ENCODE measurements at regions not wholly inside any gene's neighbourhood (a gene's known extent, or its start where the extent isn't known, plus 50 kb on each side); places are given as distances from the start of the nearest gene placed in this dataset.

DNA sequence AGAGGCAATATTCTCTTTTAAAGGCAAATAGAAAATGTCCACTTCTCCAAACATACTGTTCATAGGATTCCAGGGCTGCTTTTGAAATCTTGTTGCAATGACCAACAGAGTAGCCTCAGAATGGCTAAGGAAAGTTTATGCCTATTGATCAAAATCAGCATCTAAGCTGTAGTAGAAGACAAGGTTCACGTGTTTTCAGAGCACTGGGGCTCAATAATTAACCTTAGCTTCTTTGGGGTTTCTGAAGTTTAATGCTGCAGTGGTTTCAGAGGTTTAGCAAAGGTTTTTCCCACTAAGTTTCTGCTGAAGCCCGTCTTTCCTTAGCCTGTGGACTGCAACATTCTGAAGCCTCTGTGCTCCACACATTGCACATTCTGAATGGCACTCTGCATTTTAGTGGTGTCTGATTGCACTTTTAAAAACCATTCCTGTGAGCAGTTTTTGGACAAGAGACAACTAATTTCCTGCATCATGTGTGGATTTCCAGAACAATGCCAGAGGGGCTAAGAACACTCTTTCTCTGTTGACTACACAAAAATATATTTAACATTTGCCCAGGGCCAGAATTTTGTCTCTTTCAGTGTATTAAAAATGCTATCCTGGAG, 342.5 kb downstream of the PTEN start:
- Histone ChIP-seq H3K27me3 (ENCODE audit: control insufficient read depth, low read length) (no peaks in the 10 kb centered on the region), H3K9me3 (ENCODE audit: control insufficient read depth, insufficient read depth, low read length) (no peaks in the 10 kb centered on the region), H3F3A (ENCODE audit: control insufficient read depth, insufficient read depth) (no peaks in the 10 kb centered on the region), H3K4me2 (ENCODE audit: low read length) (no peak overlapping the region), H3K4me3 (ENCODE audit: low read length) (no peak overlapping the region), H3K36me3 (ENCODE audit: control insufficient read depth, low read length) (no peaks in the 10 kb centered on the region), H3K9me2 (replicated peaks; ENCODE audit: control insufficient read depth, low read length) (no peaks in the 10 kb centered on the region), H3K4me1 (ENCODE audit: control insufficient read depth, low read length) (peaks cover 13% of the 10 kb centered on the region), H4K20me1 (ENCODE audit: control insufficient read depth, insufficient read depth, low read depth, low read length) (no peaks in the 10 kb centered on the region), H3K27ac (ENCODE audit: low read depth, low read length) (no peak overlapping the region), H3K79me2 (ENCODE audit: control insufficient read depth, low read length) (no peaks in the 10 kb centered on the region)
- TF ChIP-seq EZH2phosphoT487 (IDR thresholded peaks at IDR 0.05; ENCODE audit: borderline replicate concordance, low read length) (no peak), CTCF (IDR thresholded peaks at IDR 0.05; ENCODE audit: low read depth, low read length, poor library complexity, severe bottlenecking) (no peak)

GRCh38 chr10:88207121-88207546, 343.7 kb downstream of the PTEN start:
- Histone ChIP-seq H3K79me2 (ENCODE audit: control insufficient read depth, low read length) (no peaks in the 10 kb centered on the region), H3K36me3 (ENCODE audit: control insufficient read depth, low read length) (no peaks in the 10 kb centered on the region), H3K4me1 (ENCODE audit: control insufficient read depth, low read length) (peaks cover 13% of the 10 kb centered on the region), H3F3A (ENCODE audit: control insufficient read depth, insufficient read depth) (no peaks in the 10 kb centered on the region), H3K4me3 (ENCODE audit: low read length) (no peak overlapping the region), H4K20me1 (ENCODE audit: control insufficient read depth, insufficient read depth, low read depth, low read length) (no peaks in the 10 kb centered on the region), H3K27ac (ENCODE audit: low read depth, low read length) (no peak overlapping the region), H3K9me3 (ENCODE audit: control insufficient read depth, insufficient read depth, low read length) (no peaks in the 10 kb centered on the region), H3K4me2 (ENCODE audit: low read length) (peak overlapping the region; percentile 7), H3K27me3 (ENCODE audit: control insufficient read depth, low read length) (no peaks in the 10 kb centered on the region), H3K9me2 (replicated peaks; ENCODE audit: control insufficient read depth, low read length) (no peaks in the 10 kb centered on the region)
- TF ChIP-seq CTCF (IDR thresholded peaks at IDR 0.05; ENCODE audit: low read depth, low read length, poor library complexity, severe bottlenecking) (no peak), EZH2phosphoT487 (IDR thresholded peaks at IDR 0.05; ENCODE audit: borderline replicate concordance, low read length) (no peak)

GRCh38 chr10:88209231-88209630, 345.8 kb downstream of the PTEN start:
- H3K4me3 ChIP-seq (ENCODE audit: low read length) = no peak overlapping the region
- TF ChIP-seq CTCF (IDR thresholded peaks at IDR 0.05; ENCODE audit: low read depth, low read length, poor library complexity, severe bottlenecking) = no peak
- TF ChIP-seq EZH2phosphoT487 (IDR thresholded peaks at IDR 0.05; ENCODE audit: borderline replicate concordance, low read length) = no peak
- H3K79me2 ChIP-seq (ENCODE audit: control insufficient read depth, low read length) = no peaks in the 10 kb centered on the region
- no peaks in the 10 kb centered on the region for H3F3A ChIP-seq (ENCODE audit: control insufficient read depth, insufficient read depth)
- H3K36me3 ChIP-seq (ENCODE audit: control insufficient read depth, low read length) = no peaks in the 10 kb centered on the region
- no peaks in the 10 kb centered on the region for H3K27me3 ChIP-seq (ENCODE audit: control insufficient read depth, low read length)
- no peaks in the 10 kb centered on the region for H4K20me1 ChIP-seq (ENCODE audit: control insufficient read depth, insufficient read depth, low read depth, low read length)
- no peaks in the 10 kb centered on the region for H3K9me2 ChIP-seq (replicated peaks; ENCODE audit: control insufficient read depth, low read length)
- H3K4me1 ChIP-seq (ENCODE audit: control insufficient read depth, low read length) = peaks cover 13% of the 10 kb centered on the region
- H3K27ac ChIP-seq (ENCODE audit: low read depth, low read length) = no peak overlapping the region
- no peak overlapping the region for H3K4me2 ChIP-seq (ENCODE audit: low read length)
- no peaks in the 10 kb centered on the region for H3K9me3 ChIP-seq (ENCODE audit: control insufficient read depth, insufficient read depth, low read length)

All from DOHH2 (cell line).